GM03348 (cell line): ENCODE measurements at regions not wholly inside any gene's neighbourhood (a gene's known extent, or its start where the extent isn't known, plus 50 kb on each side); places are given as distances from the start of the nearest gene placed in this dataset.
A peak's percentile ranks its signal among the peaks of the same experiment; 100 is the strongest.
"Not testable (repeated sequence)": the region's sequence is repeated elsewhere in the genome, so short reads cannot be mapped to it uniquely, and the experiment has no call there.

Source experiments
- DNase-seq: peaks from one replicate; pipeline ENCODE4 v3.0.0; 2012; ENCODE audit warnings: low spot score

DNA sequence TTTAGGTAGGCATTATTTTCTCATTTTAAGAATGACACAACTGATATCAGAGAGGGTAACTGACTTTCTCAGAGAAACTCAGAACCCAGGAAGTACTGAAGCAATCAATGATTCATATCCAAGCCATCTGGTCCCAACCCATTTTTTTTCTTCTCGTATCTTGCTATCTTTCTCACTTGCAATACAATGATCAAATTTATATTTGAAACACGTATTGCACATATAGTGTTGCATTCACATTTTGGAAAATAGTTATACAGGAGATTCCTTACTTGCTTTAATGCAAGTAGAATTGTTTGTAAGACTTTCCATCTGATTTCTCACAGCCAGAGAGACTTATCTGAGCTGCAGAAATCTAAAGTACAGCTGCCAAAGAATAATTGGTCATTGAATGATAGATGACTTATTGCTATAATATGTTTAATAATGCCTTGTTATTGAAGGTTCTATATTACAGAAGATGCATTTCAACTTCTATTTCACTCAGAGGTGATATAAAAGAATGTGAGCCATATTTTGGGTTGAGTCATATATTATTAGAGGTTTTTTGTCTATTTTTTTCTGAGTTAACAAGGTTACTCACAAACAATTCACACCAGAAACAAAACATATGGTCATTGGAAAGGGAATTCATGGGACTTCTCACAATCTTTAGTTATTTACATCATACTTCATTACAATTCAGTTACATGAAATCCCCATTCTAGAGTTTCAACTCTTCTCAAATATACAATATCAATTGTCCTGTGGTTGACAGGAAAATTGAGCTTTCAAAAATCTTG lies 337.5 kb upstream of the CITED2 start:
- peak; percentile 55 for DNase-seq

DNA sequence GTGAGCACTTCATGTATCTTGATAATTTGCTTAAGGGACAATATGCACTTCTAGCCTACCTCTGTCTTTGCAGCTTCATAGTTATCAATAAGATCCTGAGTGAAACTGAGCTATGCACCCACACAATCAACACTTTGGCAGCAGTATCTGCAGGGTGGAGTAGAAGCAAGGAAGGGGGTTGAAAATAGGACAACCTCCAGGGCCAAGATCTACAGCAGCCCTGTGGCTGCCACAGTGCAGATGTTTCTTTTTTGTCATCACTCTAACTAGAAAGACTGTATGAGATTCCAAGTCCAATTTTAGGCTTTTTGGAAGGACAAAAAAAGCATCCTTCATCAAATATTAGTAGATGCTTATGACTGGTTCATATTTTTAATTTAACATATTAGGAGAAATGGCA lies 336.1 kb upstream of the CITED2 start:
- DNase-seq = peak; percentile 20

DNA sequence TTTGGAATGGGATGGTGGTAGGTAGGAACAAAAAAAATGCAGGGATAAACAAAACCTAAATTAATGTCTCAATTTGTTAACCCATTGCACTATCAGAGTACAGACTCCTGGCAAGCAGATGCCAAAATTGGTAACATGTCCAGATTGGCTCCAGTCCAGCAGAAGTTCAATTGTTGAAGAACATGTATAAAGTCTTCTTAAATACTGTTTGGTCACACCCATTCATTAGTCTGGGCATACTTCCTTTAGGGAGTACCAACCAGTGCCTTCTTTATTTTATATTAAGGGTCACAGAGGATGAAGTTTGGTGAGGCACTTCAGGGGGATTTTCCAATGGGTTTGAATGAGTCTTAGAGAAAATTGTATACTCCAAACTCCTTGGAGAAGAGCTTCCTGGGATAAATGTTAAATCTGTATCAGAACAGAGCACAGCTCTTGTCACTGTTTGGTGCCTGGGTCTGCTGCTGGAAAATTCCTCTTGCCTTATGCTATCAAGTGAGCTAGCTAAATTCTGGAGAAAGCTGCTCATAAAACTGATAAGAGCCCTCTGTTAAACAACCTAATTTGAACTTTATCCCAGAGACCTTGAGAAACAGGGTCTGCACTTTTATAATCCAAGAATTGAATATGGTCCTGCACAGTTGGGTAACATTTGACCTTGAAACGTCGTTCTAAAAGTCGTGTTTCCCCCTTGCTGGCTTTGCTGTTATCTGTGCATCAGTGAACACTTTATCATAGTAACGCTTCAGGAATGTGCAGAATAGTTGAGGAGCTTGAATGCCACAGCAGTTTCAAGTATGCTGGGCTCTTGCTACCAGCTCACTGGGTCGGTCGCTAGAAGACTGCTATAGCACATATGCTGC lies 334.1 kb upstream of the CITED2 start:
- DNase-seq = peak; percentile 78

DNA sequence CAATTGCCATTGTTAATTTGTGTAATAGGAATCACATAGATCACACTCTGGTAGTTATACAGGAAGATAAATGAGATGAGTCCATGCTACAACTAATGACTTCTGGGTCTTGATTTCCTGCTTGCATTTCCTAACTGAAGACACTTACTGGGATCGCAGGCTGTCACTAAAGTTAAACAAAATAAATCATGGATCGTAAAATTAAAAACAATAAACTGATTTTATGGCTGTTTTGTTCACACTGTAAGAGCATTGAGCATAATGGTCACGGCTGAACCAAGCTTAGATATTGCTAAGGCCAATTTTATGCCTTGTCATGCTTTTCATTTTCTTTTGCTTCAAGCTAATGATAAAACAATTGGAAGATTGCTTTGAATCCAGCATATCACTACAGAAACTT lies 332.5 kb upstream of the CITED2 start:
- no peak for DNase-seq

DNA sequence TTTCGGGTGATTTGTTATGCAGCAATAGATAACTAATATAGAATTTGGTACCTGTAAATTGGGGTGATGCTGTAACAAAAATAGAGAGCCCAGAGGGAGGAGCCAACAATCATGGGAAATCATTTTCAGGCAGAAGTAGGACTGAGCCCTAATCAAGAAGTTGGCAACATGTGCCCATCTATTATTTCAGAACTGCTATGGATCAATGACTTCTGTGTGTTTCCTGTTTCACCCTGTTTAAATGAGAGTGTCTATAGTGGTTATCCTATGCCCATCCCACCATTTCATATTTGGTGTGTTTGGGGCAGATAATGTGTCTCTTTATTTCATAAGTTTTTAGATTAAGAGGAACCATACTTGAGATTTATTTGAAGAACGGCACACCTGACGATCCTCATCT lies 330.8 kb upstream of the CITED2 start:
- no peak for DNase-seq

- no peak for DNase-seq
Measured at GRCh38 chr6:139703780-139704179, 329.3 kb upstream of the CITED2 start.

DNA sequence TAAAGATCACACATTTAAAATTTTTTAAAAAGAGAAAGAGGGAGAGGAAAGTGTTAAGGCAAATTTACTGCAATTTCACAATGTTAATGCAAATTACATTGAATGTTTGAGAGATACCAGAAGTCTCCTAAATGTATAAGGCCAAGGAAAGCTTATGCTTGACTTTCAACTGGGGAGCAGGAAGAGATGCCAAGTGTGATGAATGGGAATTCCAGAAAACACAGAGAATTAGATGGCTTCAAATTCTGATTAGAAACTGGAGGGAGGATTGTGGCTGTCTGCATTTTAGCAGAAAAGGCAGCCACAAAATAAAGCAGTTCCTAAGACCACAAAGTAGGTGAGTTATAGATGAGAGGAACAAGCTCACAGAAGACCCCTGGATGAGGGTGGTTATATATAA lies 328.3 kb upstream of the CITED2 start:
- DNase-seq = no peak

GRCh38 chr6:139701695-139702094 lies 327.2 kb upstream of the CITED2 start:
- DNase-seq = no peak

DNA sequence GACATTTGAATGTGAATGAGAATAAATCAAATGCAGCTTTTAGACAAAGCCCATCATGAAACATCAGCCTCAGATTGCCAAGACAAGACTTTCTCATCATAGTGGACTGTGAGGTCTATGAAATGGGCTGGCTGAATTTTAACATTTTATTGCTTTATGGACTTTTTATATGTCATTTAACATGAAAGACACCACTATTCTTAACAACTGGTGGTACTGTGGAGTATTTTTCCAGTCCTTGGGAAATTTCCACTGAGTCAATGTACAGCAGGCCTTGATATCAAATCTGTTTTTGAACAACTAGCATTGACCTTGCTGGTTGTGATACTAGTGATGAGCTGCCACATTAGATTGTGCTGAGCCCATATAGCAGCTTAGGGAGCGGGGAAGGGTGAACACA lies 326.6 kb upstream of the CITED2 start:
- DNase-seq = no peak

GRCh38 chr6:139699911-139700310 lies 325.5 kb upstream of the CITED2 start:
- no peak for DNase-seq

DNA sequence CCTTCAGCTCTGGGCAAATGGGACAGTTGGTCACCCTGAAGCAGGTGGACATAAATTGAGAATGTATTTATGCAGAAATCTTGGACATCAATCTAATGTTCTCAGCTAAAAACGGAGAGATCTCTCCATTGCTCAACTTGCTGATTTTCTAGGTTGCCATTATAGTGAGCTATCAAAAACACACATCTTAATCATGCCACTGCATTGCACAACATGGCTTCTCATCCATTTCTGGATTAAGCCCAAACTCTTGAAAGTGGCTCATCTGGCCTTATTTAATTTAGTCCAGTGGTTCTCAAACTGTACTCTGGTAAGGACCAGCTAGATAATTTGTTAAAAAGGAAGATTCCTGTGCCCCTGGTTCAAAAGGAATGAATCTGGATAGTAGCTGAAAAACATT lies 324.9 kb upstream of the CITED2 start:
- DNase-seq = peak; percentile 67

DNA sequence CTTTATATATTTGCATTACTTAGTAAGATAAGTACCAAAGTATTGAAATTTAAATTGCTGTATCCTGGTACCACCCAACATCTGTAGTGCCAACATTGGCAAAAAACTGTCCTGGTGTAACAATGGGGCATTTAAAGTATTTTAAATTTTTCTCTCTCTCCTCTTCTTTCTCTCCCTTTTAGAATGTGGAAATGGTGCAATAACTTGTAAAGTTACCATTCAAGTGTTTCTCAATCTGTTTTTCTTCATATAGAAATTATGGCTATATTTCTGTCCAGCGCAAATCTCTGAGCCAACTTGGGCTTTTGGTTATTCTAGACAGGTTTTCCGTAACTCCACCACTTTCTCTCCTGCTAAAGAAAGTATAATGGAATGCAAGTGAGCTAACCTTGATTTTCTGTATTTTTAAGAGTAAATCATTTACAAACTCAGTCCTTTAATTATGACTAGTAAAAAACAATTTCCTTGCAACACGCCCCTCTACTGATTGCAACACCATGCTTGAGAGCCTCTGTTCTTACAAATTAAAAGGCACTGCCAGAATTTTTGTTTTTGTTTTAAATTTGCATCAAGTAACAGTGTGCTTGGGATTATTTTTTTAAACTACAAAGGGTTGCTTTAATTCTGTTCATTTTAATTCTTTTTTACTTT lies 324.2 kb upstream of the CITED2 start:
- DNase-seq = peak; percentile 33

DNA sequence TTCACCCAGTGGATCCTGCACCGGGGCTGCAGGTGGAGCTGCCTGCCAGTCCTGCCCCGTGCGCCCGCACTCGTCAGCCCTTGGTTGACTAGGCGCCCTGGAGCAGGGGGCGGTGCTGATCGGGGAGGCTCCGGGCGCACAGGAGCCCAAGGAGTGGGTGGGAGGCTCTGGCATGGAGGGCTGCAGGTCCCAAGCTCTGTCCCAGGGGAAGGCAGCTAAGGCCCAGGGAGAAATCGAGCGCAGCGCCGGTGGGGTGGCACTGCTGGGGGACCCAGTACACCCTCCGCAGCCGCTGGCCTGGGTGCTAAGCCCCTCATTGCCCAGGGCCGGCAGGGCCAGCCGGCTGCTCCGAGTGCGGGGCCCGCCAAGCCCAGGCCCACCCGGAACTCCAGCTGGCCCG lies 323.4 kb upstream of the CITED2 start:
- DNase-seq = not testable (repeated sequence)

DNA sequence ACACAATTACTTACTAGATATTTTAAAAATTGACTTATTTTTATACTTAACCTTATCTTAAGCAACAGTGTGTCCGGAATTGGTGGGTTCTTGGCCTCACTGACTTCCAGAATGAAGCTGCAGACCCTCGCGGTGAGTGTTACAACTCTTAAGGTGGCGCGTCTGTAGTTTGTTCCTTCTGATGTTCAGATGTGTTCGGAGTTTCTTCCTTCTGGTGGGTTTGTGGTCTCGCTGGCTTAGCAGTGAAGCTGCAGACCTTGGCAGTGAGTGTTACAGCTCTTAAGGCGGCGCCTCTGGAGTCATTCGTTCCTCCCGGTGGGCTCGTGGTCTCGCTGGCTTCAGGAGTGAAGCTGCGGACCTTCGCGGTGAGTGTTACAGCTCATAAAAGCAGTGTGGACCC lies 322.5 kb upstream of the CITED2 start:
- DNase-seq = not testable (repeated sequence)

- DNase-seq = no peak
Measured at GRCh38 chr6:139695361-139695760, 320.9 kb upstream of the CITED2 start.

- no peak for DNase-seq
Measured at GRCh38 chr6:139693735-139694134, 319.3 kb upstream of the CITED2 start.

DNA sequence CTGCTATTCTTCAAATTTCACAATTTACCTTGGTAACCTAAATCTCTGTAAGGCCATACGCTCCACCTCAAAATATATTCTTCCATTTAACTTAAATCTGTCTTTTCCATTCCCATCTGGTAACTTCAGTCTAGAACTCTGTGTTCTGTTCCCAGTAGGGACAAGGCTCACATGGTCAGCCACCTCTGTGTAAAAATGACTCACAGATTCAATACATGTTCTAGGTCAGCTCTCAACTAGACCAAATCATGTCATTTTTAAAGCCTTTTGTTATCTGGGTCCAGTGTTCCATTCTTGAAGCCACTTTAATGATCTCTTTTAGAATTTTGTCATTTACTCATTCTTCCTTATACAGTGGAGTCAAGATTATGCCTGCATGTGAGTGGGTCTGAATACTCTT lies 315.6 kb upstream of the CITED2 start:
- no peak for DNase-seq

DNA sequence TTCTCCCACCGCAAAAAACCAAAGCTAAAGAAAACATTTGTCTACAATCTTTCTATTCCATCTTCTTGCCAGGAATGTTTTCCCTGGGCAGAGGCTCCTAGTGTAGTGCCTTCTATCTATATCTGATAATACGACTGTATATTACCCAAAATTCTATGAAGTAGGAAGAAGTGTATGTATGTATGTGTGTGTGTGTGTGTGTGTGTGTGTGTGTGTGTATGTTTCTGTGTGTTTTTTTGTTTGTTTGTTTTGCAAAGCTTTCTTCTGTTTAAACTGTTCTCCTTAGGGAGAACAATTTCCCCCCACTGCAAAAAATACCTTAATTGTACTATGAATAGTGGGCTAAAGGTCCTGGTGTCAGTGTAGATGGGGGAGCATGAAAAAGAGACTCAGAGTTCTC lies 312.6 kb upstream of the CITED2 start:
- DNase-seq = no peak

- DNase-seq = peak; percentile 23
Measured at GRCh38 chr6:139686308-139686707, 311.9 kb upstream of the CITED2 start.

DNA sequence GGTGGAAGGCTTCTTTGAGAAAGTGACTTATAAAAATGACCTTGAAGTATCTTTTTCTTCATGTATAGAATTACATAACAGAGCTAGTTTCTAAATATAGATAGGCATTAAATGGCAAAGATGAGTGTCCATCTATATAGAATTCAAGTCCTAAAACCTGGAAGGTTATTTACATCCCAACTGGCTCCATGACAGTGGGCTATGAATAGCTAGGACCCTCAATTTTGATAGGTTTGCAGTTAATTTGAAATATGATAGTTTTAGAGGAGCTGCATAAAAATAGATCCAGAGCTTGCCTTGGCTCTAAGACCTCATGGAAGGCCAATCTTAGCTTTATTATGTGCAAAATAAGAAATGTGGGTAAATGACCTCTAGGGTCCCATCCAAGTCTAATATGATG lies 310.6 kb upstream of the CITED2 start:
- no peak for DNase-seq

GRCh38 chr6:139680819-139681218 lies 306.4 kb upstream of the CITED2 start:
- DNase-seq = no peak

- DNase-seq = peak; percentile 21
Measured at GRCh38 chr6:139679516-139680179, 305.2 kb upstream of the CITED2 start.
